Gastroesophageal sphincter (tissue), 3 donors: ENCODE measurements at regions not wholly inside any gene's neighbourhood (a gene's known extent, or its start where the extent isn't known, plus 50 kb on each side); places are given as distances from the start of the nearest gene placed in this dataset.

ENCODE experiments used
- CTCF ChIP-seq, 4 experiments: fragments of 200-600 bp in 2 of 4; fragments of 450-650 bp in 2 of 4; sonication (generic) in 1 of 4; IDR thresholded peaks; one replicate each; pipeline ENCODE4 v1.5.1; 2017 to 2019; ENCODE audit warnings: antibody characterized with exemption in 4 of 4, mild to moderate bottlenecking in 2 of 4, moderate library complexity in 2 of 4
- EP300 ChIP-seq: sonication (generic); formaldehyde crosslinking; IDR thresholded peaks from one replicate; pipeline ENCODE4 v1.6.1; 2017; ENCODE audit warnings: antibody characterized with exemption, mild to moderate bottlenecking
- POLR2AphosphoS5 ChIP-seq: sonication (generic); formaldehyde crosslinking; IDR thresholded peaks from one replicate; pipeline ENCODE4 v1.6.1; 2017; ENCODE audit warnings: antibody characterized with exemption

GRCh38 chr4:138749303-138749702 is 266.3 kb upstream of the NOCT start:
- TF ChIP-seq CTCF (IDR thresholded peaks at IDR 0.05) (no peak), POLR2AphosphoS5 (no peak), EP300 (no peak)
